HG03575 (cell line): ENCODE measurements at regions not wholly inside any gene's neighbourhood (a gene's known extent, or its start where the extent isn't known, plus 50 kb on each side); places are given as distances from the start of the nearest gene placed in this dataset.

ENCODE experiments used
- ATAC-seq: cut with Tn5 transposase; IDR thresholded peaks from one replicate; pipeline ENCODE4 v1.9.1; 2021; ENCODE audit not compliant: unreplicated experiment, insufficient number of reproducible peaks, low FRiP score; ENCODE audit errors: extremely low read depth

GRCh38 chr10:44788147-44789129 lies 122.7 kb upstream of the TMEM72 start:
- no peak for ATAC-seq

- ATAC-seq: no peak
Measured at GRCh38 chr10:44792119-44792775, 118.9 kb upstream of the TMEM72 start.

- no peak for ATAC-seq
Measured at GRCh38 chr10:44799966-44800365, 111.2 kb upstream of the TMEM72 start.

- no peak for ATAC-seq
Measured at GRCh38 chr10:44801383-44802327, 109.5 kb upstream of the TMEM72 start.

- ATAC-seq: no peak
Measured at GRCh38 chr10:44803862-44804261, 107.3 kb upstream of the TMEM72 start.

- no peak for ATAC-seq
Measured at GRCh38 chr10:44804661-44805060, 106.5 kb upstream of the TMEM72 start.

- ATAC-seq: no peak
Measured at GRCh38 chr10:44805466-44806210, 105.5 kb upstream of the TMEM72 start.

- no peak for ATAC-seq
Measured at GRCh38 chr10:44806950-44807349, 104.2 kb upstream of the TMEM72 start.

- no peak for ATAC-seq
Measured at GRCh38 chr10:44807451-44807850, 103.7 kb upstream of the TMEM72 start.

GRCh38 chr10:44809647-44810046 lies 101.5 kb upstream of the TMEM72 start:
- no peak for ATAC-seq

GRCh38 chr10:44811072-44811471 lies 100.1 kb upstream of the TMEM72 start:
- ATAC-seq: no peak

GRCh38 chr10:44813201-44813600 lies 97.9 kb upstream of the TMEM72 start:
- ATAC-seq: no peak

GRCh38 chr10:44814929-44815328 lies 96.2 kb upstream of the TMEM72 start:
- no peak for ATAC-seq

- ATAC-seq: no peak
Measured at GRCh38 chr10:44818041-44818649, 93.0 kb upstream of the TMEM72 start.

GRCh38 chr10:44818701-44819127 lies 92.4 kb upstream of the TMEM72 start:
- ATAC-seq: no peak

GRCh38 chr10:44820094-44820493 lies 91.0 kb upstream of the TMEM72 start:
- ATAC-seq: no peak

- ATAC-seq: no peak
Measured at GRCh38 chr10:44821290-44821689, 89.8 kb upstream of the TMEM72 start.

GRCh38 chr10:44822349-44822748 lies 88.8 kb upstream of the TMEM72 start:
- no peak for ATAC-seq
